ENCODE measurements at regions not wholly inside any gene's neighbourhood (a gene's known extent, or its start where the extent isn't known, plus 50 kb on each side); places are given as distances from the start of the nearest gene placed in this dataset.

- H3K27me3 ChIP-seq (ENCODE audit: control insufficient read depth, insufficient read depth, low read length): no peaks in the 10 kb centered on the region
- no peaks in the 10 kb centered on the region for H3K4me1 ChIP-seq (ENCODE audit: control insufficient read depth, insufficient read depth, low read length)
- no peaks in the 10 kb centered on the region for H3K36me3 ChIP-seq (ENCODE audit: control insufficient read depth, insufficient read depth, low read length)
- DNase-seq (ENCODE audit: low read depth in 4 of 6, low spot score in 6 of 6): no peak
- no peak overlapping the region for H3K4me3 ChIP-seq (ENCODE audit: low read depth, low read length)
- no peaks in the 10 kb centered on the region for H3K9me3 ChIP-seq (ENCODE audit: control insufficient read depth, insufficient read depth, low read length)
- H3K27ac ChIP-seq (ENCODE audit: low read depth, low read length): no peak overlapping the region
Observed at GRCh38 chr13:55569082-55569481, 1571.6 kb upstream of the PRR20A start.

GRCh38 chr13:55569514-55569913 is 1571.2 kb upstream of the PRR20A start:
- Histone ChIP-seq H3K4me1 (ENCODE audit: control insufficient read depth, insufficient read depth, low read length) (no peaks in the 10 kb centered on the region), H3K27ac (ENCODE audit: low read depth, low read length) (no peak overlapping the region), H3K9me3 (ENCODE audit: control insufficient read depth, insufficient read depth, low read length) (no peaks in the 10 kb centered on the region), H3K36me3 (ENCODE audit: control insufficient read depth, insufficient read depth, low read length) (no peaks in the 10 kb centered on the region), H3K27me3 (ENCODE audit: control insufficient read depth, insufficient read depth, low read length) (no peaks in the 10 kb centered on the region), H3K4me3 (ENCODE audit: low read depth, low read length) (no peak overlapping the region)
- no peak for DNase-seq (ENCODE audit: low read depth in 4 of 6, low spot score in 6 of 6)

GRCh38 chr13:55570371-55570770 is 1570.3 kb upstream of the PRR20A start:
- H3K9me3 ChIP-seq (ENCODE audit: control insufficient read depth, insufficient read depth, low read length): no peaks in the 10 kb centered on the region
- no CpG with 5 or more reads among the region's 1 CpG for WGBS (ENCODE audit: insufficient coverage)
- H3K4me1 ChIP-seq (ENCODE audit: control insufficient read depth, insufficient read depth, low read length): no peaks in the 10 kb centered on the region
- no peak for DNase-seq (ENCODE audit: low read depth in 4 of 6, low spot score in 6 of 6)
- H3K27me3 ChIP-seq (ENCODE audit: control insufficient read depth, insufficient read depth, low read length): no peaks in the 10 kb centered on the region
- no peak overlapping the region for H3K4me3 ChIP-seq (ENCODE audit: low read depth, low read length)
- H3K27ac ChIP-seq (ENCODE audit: low read depth, low read length): no peak overlapping the region
- no peaks in the 10 kb centered on the region for H3K36me3 ChIP-seq (ENCODE audit: control insufficient read depth, insufficient read depth, low read length)

GRCh38 chr13:55571237-55571867 is 1569.4 kb upstream of the PRR20A start:
- Histone ChIP-seq H3K27me3 (ENCODE audit: control insufficient read depth, insufficient read depth, low read length) (no peaks in the 10 kb centered on the region), H3K27ac (ENCODE audit: low read depth, low read length) (no peak overlapping the region), H3K9me3 (ENCODE audit: control insufficient read depth, insufficient read depth, low read length) (no peaks in the 10 kb centered on the region), H3K36me3 (ENCODE audit: control insufficient read depth, insufficient read depth, low read length) (no peaks in the 10 kb centered on the region), H3K4me1 (ENCODE audit: control insufficient read depth, insufficient read depth, low read length) (no peaks in the 10 kb centered on the region), H3K4me3 (ENCODE audit: low read depth, low read length) (no peak overlapping the region)
- no CpG with 5 or more reads among the region's 2 CpGs for WGBS (ENCODE audit: insufficient coverage)
- DNase-seq (ENCODE audit: low read depth in 4 of 6, low spot score in 6 of 6): no peak

- Histone ChIP-seq H3K9me3 (ENCODE audit: control insufficient read depth, insufficient read depth, low read length) (no peaks in the 10 kb centered on the region), H3K27ac (ENCODE audit: low read depth, low read length) (no peak overlapping the region), H3K4me3 (ENCODE audit: low read depth, low read length) (no peak overlapping the region), H3K27me3 (ENCODE audit: control insufficient read depth, insufficient read depth, low read length) (no peaks in the 10 kb centered on the region), H3K36me3 (ENCODE audit: control insufficient read depth, insufficient read depth, low read length) (no peaks in the 10 kb centered on the region), H3K4me1 (ENCODE audit: control insufficient read depth, insufficient read depth, low read length) (no peaks in the 10 kb centered on the region)
- no peak for DNase-seq (ENCODE audit: low read depth in 4 of 6, low spot score in 6 of 6)
Observed at GRCh38 chr13:55572408-55572807, 1568.3 kb upstream of the PRR20A start.

- no peak overlapping the region for H3K27ac ChIP-seq (ENCODE audit: low read depth, low read length)
- no peak overlapping the region for H3K4me3 ChIP-seq (ENCODE audit: low read depth, low read length)
- no CpG with 5 or more reads among the region's 2 CpGs for WGBS (ENCODE audit: insufficient coverage)
- no peaks in the 10 kb centered on the region for H3K27me3 ChIP-seq (ENCODE audit: control insufficient read depth, insufficient read depth, low read length)
- H3K4me1 ChIP-seq (ENCODE audit: control insufficient read depth, insufficient read depth, low read length): no peaks in the 10 kb centered on the region
- no peak for DNase-seq (ENCODE audit: low read depth in 4 of 6, low spot score in 6 of 6)
- H3K36me3 ChIP-seq (ENCODE audit: control insufficient read depth, insufficient read depth, low read length): no peaks in the 10 kb centered on the region
- no peaks in the 10 kb centered on the region for H3K9me3 ChIP-seq (ENCODE audit: control insufficient read depth, insufficient read depth, low read length)
Observed at GRCh38 chr13:55572862-55573261, 1567.9 kb upstream of the PRR20A start.

GRCh38 chr13:55573565-55573964 is 1567.2 kb upstream of the PRR20A start:
- Histone ChIP-seq H3K4me3 (ENCODE audit: low read depth, low read length) (no peak overlapping the region), H3K27ac (ENCODE audit: low read depth, low read length) (no peak overlapping the region), H3K27me3 (ENCODE audit: control insufficient read depth, insufficient read depth, low read length) (no peaks in the 10 kb centered on the region), H3K4me1 (ENCODE audit: control insufficient read depth, insufficient read depth, low read length) (no peaks in the 10 kb centered on the region), H3K36me3 (ENCODE audit: control insufficient read depth, insufficient read depth, low read length) (no peaks in the 10 kb centered on the region), H3K9me3 (ENCODE audit: control insufficient read depth, insufficient read depth, low read length) (no peaks in the 10 kb centered on the region)
- DNase-seq (ENCODE audit: low read depth in 4 of 6, low spot score in 6 of 6): no peak

- H3K9me3 ChIP-seq (ENCODE audit: control insufficient read depth, insufficient read depth, low read length): no peaks in the 10 kb centered on the region
- no peaks in the 10 kb centered on the region for H3K4me1 ChIP-seq (ENCODE audit: control insufficient read depth, insufficient read depth, low read length)
- no peak overlapping the region for H3K4me3 ChIP-seq (ENCODE audit: low read depth, low read length)
- WGBS (ENCODE audit: insufficient coverage): 93% methylated on average over 3 of the region's 4 CpGs
- no peak overlapping the region for H3K27ac ChIP-seq (ENCODE audit: low read depth, low read length)
- no peaks in the 10 kb centered on the region for H3K36me3 ChIP-seq (ENCODE audit: control insufficient read depth, insufficient read depth, low read length)
- DNase-seq (ENCODE audit: low read depth in 4 of 6, low spot score in 6 of 6): no peak
- no peaks in the 10 kb centered on the region for H3K27me3 ChIP-seq (ENCODE audit: control insufficient read depth, insufficient read depth, low read length)
Observed at GRCh38 chr13:55576389-55576788, 1564.3 kb upstream of the PRR20A start.

- DNase-seq (ENCODE audit: low read depth in 4 of 6, low spot score in 6 of 6): no peak
- no peaks in the 10 kb centered on the region for H3K4me1 ChIP-seq (ENCODE audit: control insufficient read depth, insufficient read depth, low read length)
- H3K27ac ChIP-seq (ENCODE audit: low read depth, low read length): no peak overlapping the region
- H3K36me3 ChIP-seq (ENCODE audit: control insufficient read depth, insufficient read depth, low read length): no peaks in the 10 kb centered on the region
- WGBS (ENCODE audit: insufficient coverage): no CpG with 5 or more reads among the region's 1 CpG
- H3K27me3 ChIP-seq (ENCODE audit: control insufficient read depth, insufficient read depth, low read length): no peaks in the 10 kb centered on the region
- no peaks in the 10 kb centered on the region for H3K9me3 ChIP-seq (ENCODE audit: control insufficient read depth, insufficient read depth, low read length)
- no peak overlapping the region for H3K4me3 ChIP-seq (ENCODE audit: low read depth, low read length)
Observed at GRCh38 chr13:55577082-55577846, 1563.5 kb upstream of the PRR20A start.

- no peak overlapping the region for H3K27ac ChIP-seq (ENCODE audit: low read depth, low read length)
- no peak overlapping the region for H3K4me3 ChIP-seq (ENCODE audit: low read depth, low read length)
- H3K9me3 ChIP-seq (ENCODE audit: control insufficient read depth, insufficient read depth, low read length): no peaks in the 10 kb centered on the region
- no peaks in the 10 kb centered on the region for H3K4me1 ChIP-seq (ENCODE audit: control insufficient read depth, insufficient read depth, low read length)
- DNase-seq (ENCODE audit: low read depth in 4 of 6, low spot score in 6 of 6): no peak
- no peaks in the 10 kb centered on the region for H3K36me3 ChIP-seq (ENCODE audit: control insufficient read depth, insufficient read depth, low read length)
- 63% methylated on average over 1 of the region's 2 CpGs for whole genome bisulfite sequencing (ENCODE audit: insufficient coverage)
- H3K27me3 ChIP-seq (ENCODE audit: control insufficient read depth, insufficient read depth, low read length): no peaks in the 10 kb centered on the region
Observed at GRCh38 chr13:55577847-55578210, 1562.9 kb upstream of the PRR20A start.
